HEK293T (cell line): ENCODE measurements at regions not wholly inside any gene's neighbourhood (a gene's known extent, or its start where the extent isn't known, plus 50 kb on each side); places are given as distances from the start of the nearest gene placed in this dataset.

Experiments used
- CTCF ChIA-PET: fragments of 350-600 bp; formaldehyde crosslinking; extraction: SDS; loops from one replicate; lab custom pipeline; 2021; ENCODE audit warnings: antibody characterized with exemption, inconsistent platforms; lab: Yijun Ruan, JAX
- POLR2A ChIA-PET: fragments of 350-600 bp; formaldehyde crosslinking; extraction: SDS; loops from one replicate; lab custom pipeline; 2020; ENCODE audit warnings: antibody characterized with exemption, inconsistent platforms; lab: Yijun Ruan, JAX
- DNase-seq: peaks from one replicate; pipeline ENCODE4 v3.0.0; 2012; ENCODE audit warnings: mixed read lengths; ENCODE audit errors: extremely low spot score
- ARNT ChIP-seq: fragments of 450-650 bp; IDR thresholded peaks from 2 replicates; pipeline ENCODE4 v1.6.1; 2017; ENCODE audit warnings: mild to moderate bottlenecking
- BHLHE40 ChIP-seq: fragments of 450-650 bp; IDR thresholded peaks from 2 replicates; pipeline ENCODE4 v1.6.1; 2016; ENCODE audit warnings: mild to moderate bottlenecking, moderate library complexity, borderline replicate concordance
- CTBP1 ChIP-seq: fragments of 450-650 bp; IDR thresholded peaks from 2 replicates; pipeline ENCODE4 v1.6.1; 2016; ENCODE audit warnings: borderline replicate concordance
- ELF4 ChIP-seq: fragments of 450-650 bp; IDR thresholded peaks from 2 replicates; pipeline ENCODE4 v1.6.1; 2017; ENCODE audit warnings: antibody characterized with exemption
- FOXA1 ChIP-seq: fragments of 450-650 bp; IDR thresholded peaks from 2 replicates; pipeline ENCODE4 v1.6.1; 2016; ENCODE audit warnings: mild to moderate bottlenecking
- FOXK2 ChIP-seq: fragments of 450-650 bp; IDR thresholded peaks from 2 replicates; pipeline ENCODE4 v1.6.1; 2016; ENCODE audit warnings: mild to moderate bottlenecking
- FOXM1 ChIP-seq: fragments of 450-650 bp; IDR thresholded peaks from 2 replicates; pipeline ENCODE4 v1.6.1; 2017; ENCODE audit warnings: mild to moderate bottlenecking, borderline replicate concordance
- HDGF ChIP-seq: fragments of 450-650 bp; IDR thresholded peaks from 2 replicates; pipeline ENCODE4 v1.6.1; 2017; ENCODE audit warnings: antibody characterized with exemption, borderline replicate concordance
- L3MBTL2 ChIP-seq: fragments of 450-650 bp; conservative IDR thresholded peaks from 2 replicates; pipeline ENCODE4 v1.6.1; 2016; ENCODE audit warnings: mild to moderate bottlenecking
- LEF1 ChIP-seq: fragments of 450-650 bp; IDR thresholded peaks from 2 replicates; pipeline ENCODE4 v1.6.1; 2017; ENCODE audit warnings: mild to moderate bottlenecking, borderline replicate concordance
- NFRKB ChIP-seq: fragments of 450-650 bp; IDR thresholded peaks from 2 replicates; pipeline ENCODE4 v1.6.1; 2016; ENCODE audit warnings: mild to moderate bottlenecking, moderate library complexity
- PKNOX1 ChIP-seq: fragments of 450-650 bp; IDR thresholded peaks from 2 replicates; pipeline ENCODE4 v1.6.1; 2016
- SP1 ChIP-seq: fragments of 450-650 bp; IDR thresholded peaks from 2 replicates; pipeline ENCODE4 v1.6.1; 2017
- SUZ12 ChIP-seq: fragments of 450-650 bp; IDR thresholded peaks from 2 replicates; pipeline ENCODE4 v1.6.1; 2016; ENCODE audit warnings: mild to moderate bottlenecking
- TARDBP ChIP-seq: fragments of 450-650 bp; IDR thresholded peaks from 2 replicates; pipeline ENCODE4 v1.6.1; 2016
- ZNF384 ChIP-seq: fragments of 450-650 bp; IDR thresholded peaks from 2 replicates; pipeline ENCODE4 v1.6.1; 2016

- TF ChIP-seq FOXA1 (no peak), L3MBTL2 (no peak), NFRKB (no peak), SP1 (no peak), ELF4 (no peak), FOXM1 (no peak), TARDBP (no peak), BHLHE40 (no peak), ZNF384 (no peak)
- ChIA-PET CTCF (no interaction called here), POLR2A (no interaction called here)
- no peak for DNase-seq
Observed at GRCh38 chr19:32012886-32013631, 332.4 kb upstream of the ZNF507 start.

- no peak for TF ChIP-seq FOXK2
- TF ChIP-seq SP1 = no peak
- no peak for TF ChIP-seq TARDBP
- no peak for TF ChIP-seq BHLHE40
- no peak for TF ChIP-seq SUZ12
- TF ChIP-seq LEF1 = no peak
- TF ChIP-seq FOXM1 = no peak
- no peak for TF ChIP-seq ELF4
- TF ChIP-seq CTBP1 = no peak
- TF ChIP-seq ARNT = no peak
- no peak for TF ChIP-seq FOXA1
- no peak for TF ChIP-seq PKNOX1
- TF ChIP-seq NFRKB = no peak
- no peak for TF ChIP-seq ZNF384
- TF ChIP-seq HDGF = no peak
- no peak for TF ChIP-seq L3MBTL2
- CTCF ChIA-PET = interaction anchor here (1.1 kb wide), 1 partner anchor 24 kb away, joined by 3 read pairs; no protein-coding TSS in a partner anchor
- POLR2A ChIA-PET = no interaction called here
- no peak for DNase-seq
Observed at GRCh38 chr19:32017176-32017953, 328.0 kb upstream of the ZNF507 start.

GRCh38 chr19:32018014-32018413 is 327.4 kb upstream of the ZNF507 start:
- DNase-seq = no peak
- TF ChIP-seq LEF1 = no peak
- TF ChIP-seq FOXM1 = no peak
- no peak for TF ChIP-seq PKNOX1
- no peak for TF ChIP-seq ZNF384
- no peak for TF ChIP-seq ARNT
- TF ChIP-seq TARDBP = no peak
- no peak for TF ChIP-seq ELF4
- TF ChIP-seq BHLHE40 = no peak
- no peak for TF ChIP-seq L3MBTL2
- no peak for TF ChIP-seq FOXK2
- TF ChIP-seq NFRKB = no peak
- TF ChIP-seq SUZ12 = no peak
- no peak for TF ChIP-seq CTBP1
- no peak for TF ChIP-seq SP1
- no peak for TF ChIP-seq HDGF
- no peak for TF ChIP-seq FOXA1
- ChIA-PET CTCF (interaction anchor here (1.1 kb wide), 1 partner anchor 23 kb away, joined by 3 read pairs; no protein-coding TSS in a partner anchor), POLR2A (no interaction called here)

GRCh38 chr19:32020538-32020937 is 324.9 kb upstream of the ZNF507 start:
- ChIA-PET CTCF (no interaction called here), POLR2A (no interaction called here)
- TF ChIP-seq SP1 (no peak), TARDBP (no peak), ZNF384 (no peak), FOXM1 (no peak), CTBP1 (no peak), FOXK2 (no peak), NFRKB (no peak), SUZ12 (no peak), HDGF (no peak), FOXA1 (no peak), PKNOX1 (no peak), LEF1 (no peak), BHLHE40 (no peak)
- DNase-seq = no peak

GRCh38 chr19:32022044-32022640 is 323.3 kb upstream of the ZNF507 start:
- POLR2A ChIA-PET = no interaction called here
- TF ChIP-seq TARDBP (no peak), LEF1 (no peak), FOXA1 (no peak), ARNT (no peak)
- no peak for DNase-seq
- CTCF ChIA-PET = interaction anchor here (0.6 kb wide), 1 partner anchor 320 kb away, joined by 3 read pairs; no protein-coding TSS in a partner anchor
